ENCODE measurements at regions not wholly inside any gene's neighbourhood (a gene's known extent, or its start where the extent isn't known, plus 50 kb on each side); places are given as distances from the start of the nearest gene placed in this dataset.

- Histone ChIP-seq H3K4me2 (ENCODE audit: low read depth, low read length) (no peak overlapping the region), H2AK9ac (replicated peaks; ENCODE audit: low read depth, low read length, poor library complexity) (peak overlapping the region; percentile 8), H3K36me3 (ENCODE audit: control insufficient read depth, insufficient read depth, low read length) (no peaks in the 10 kb centered on the region), H2AFZ (replicated peaks; ENCODE audit: low read length, poor library complexity) (no peak overlapping the region), H3K27me3 (ENCODE audit: control insufficient read depth, insufficient read depth, low read length) (no peaks in the 10 kb centered on the region), H2BK5ac (ENCODE audit: low read depth, low read length, poor library complexity, severe bottlenecking) (no peak overlapping the region), H3K18ac (ENCODE audit: low read depth, low read length) (no peak overlapping the region), H2AK5ac (ENCODE audit: low read depth, low read length) (no peak overlapping the region), H3K79me1 (ENCODE audit: low read depth in 1 of 2, low read length in 2 of 2) (no peaks in the 10 kb centered on the region), H3K9me1 (ENCODE audit: insufficient read depth, low read length) (no peaks in the 10 kb centered on the region), H3K4ac (ENCODE audit: low read depth, low read length) (no peak overlapping the region), H2BK20ac (ENCODE audit: low read depth, low read length) (no peak overlapping the region), H3K23ac (ENCODE audit: low read depth, low read length) (no peak overlapping the region), H4K20me1 (ENCODE audit: insufficient read depth, low read length) (no peaks in the 10 kb centered on the region), H3K9me3 (ENCODE audit: control insufficient read depth, insufficient read depth, low read length) (peaks cover 6% of the 10 kb centered on the region; the same call in 1 of the 2 replicates), H3K14ac (replicated peaks; ENCODE audit: low read depth, low read length) (no peak overlapping the region), H3K56ac (ENCODE audit: extremely low read depth, insufficient read depth, low read length) (no peak overlapping the region), H4K8ac (ENCODE audit: low read depth in 2 of 2, low read length in 2 of 2) (no peak overlapping the region), H3K27ac (ENCODE audit: insufficient read depth, low read length) (no peak overlapping the region), H3K4me1 (ENCODE audit: control insufficient read depth, insufficient read depth, low read length) (no peaks in the 10 kb centered on the region), H3K4me3 (ENCODE audit: insufficient read depth, low read depth, low read length) (no peak overlapping the region), H3K9ac (ENCODE audit: low read depth, low read length) (no peak overlapping the region), H2BK120ac (ENCODE audit: low read depth, low read length) (no peak overlapping the region), H2BK15ac (ENCODE audit: low read depth, low read length) (no peak overlapping the region), H4K91ac (ENCODE audit: insufficient read depth, low read depth, low read length) (no peak overlapping the region), H4K5ac (ENCODE audit: low read depth, low read length) (no peak overlapping the region)
- dilution Hi-C loops (cut with HindIII; ENCODE audit: low sequenced_read_pairs, unreplicated experiment): no loop called here
- TF ChIP-seq RAD21 (IDR thresholded peaks at IDR 0.05; ENCODE audit: low read length) (no peak), ELK1 (IDR thresholded peaks at IDR 0.05; ENCODE audit: borderline replicate concordance, low read depth, low read length) (no peak), USF2 (IDR thresholded peaks at IDR 0.05; ENCODE audit: low read depth, low read length) (no peak), MXI1 (IDR thresholded peaks at IDR 0.05; ENCODE audit: borderline replicate concordance, low read depth, low read length) (no peak), POLR2A (IDR thresholded peaks at IDR 0.05; ENCODE audit: low read depth, low read length) (no peak), MAZ (IDR thresholded peaks at IDR 0.05; ENCODE audit: borderline replicate concordance, low read depth, low read length) (no peak), CHD1 (IDR thresholded peaks at IDR 0.05; ENCODE audit: low read depth, low read length) (no peak), FOS (IDR thresholded peaks at IDR 0.05; ENCODE audit: low read depth, low read length) (no peak), RFX5 (IDR thresholded peaks at IDR 0.05; ENCODE audit: low read depth, low read length) (no peak), SMC3 (IDR thresholded peaks at IDR 0.05; ENCODE audit: low read depth, low read length) (no peak), RCOR1 (IDR thresholded peaks at IDR 0.05; ENCODE audit: insufficient replicate concordance, low read length) (no peak), CTCF (conservative IDR thresholded peaks at IDR 0.05; ENCODE audit: low read depth, low read length) (no peak)
- 54% methylated on average over 4 of the region's 6 CpGs; no CpG with 5 or more reads in 1 of the 2 experiments for WGBS, 2 experiments (ENCODE audit: extremely low coverage in 2 of 2, insufficient read length in 1 of 2)
- CTCF ChIA-PET: no interaction called here
- POLR2A ChIA-PET (ENCODE audit: unreplicated experiment): no interaction called here
- in situ Hi-C loops (cut with MboI; ENCODE audit: low sequenced_read_pairs): no loop called here
- ATAC-seq (ENCODE audit: low read depth): no peak
- no peak for DNase-seq
- BruUV-seq (replicated peaks): no TSS peak
- intact Hi-C loops (cut with micrococcal nuclease): no loop called here
These were observed 122.1 kb upstream of the MAGEC2 start for GRCh38 chrX:142327182-142327581.

All from IMR-90 (cell line).